Ascending aorta (tissue), 2 donors: ENCODE measurements at regions not wholly inside any gene's neighbourhood (a gene's known extent, or its start where the extent isn't known, plus 50 kb on each side); places are given as distances from the start of the nearest gene placed in this dataset.

Experiments used
- DNase-seq, 2 donors: peaks; one replicate each; pipeline ENCODE4 v3.0.0-alpha.2; 2019; ENCODE audit warnings: low spot score in 2 of 2
- H3K27ac ChIP-seq, 2 donors: fragments of 200-600 bp; sonication (generic); one replicate each; pipeline ENCODE4 v1.5.1; 2016 to 2017; ENCODE audit warnings: mild to moderate bottlenecking in 1 of 2
- H3K27me3 ChIP-seq: fragments of 200-600 bp; sonication (generic); one replicate; pipeline ENCODE4 v1.5.1; 2017
- H3K36me3 ChIP-seq, 2 donors: fragments of 200-600 bp; sonication (generic); one replicate each; pipeline ENCODE4 v1.5.1; 2016
- H3K4me1 ChIP-seq, 2 donors: fragments of 200-600 bp; sonication (generic); one replicate each; pipeline ENCODE4 v1.5.1; 2016 to 2017; ENCODE audit warnings: mild to moderate bottlenecking in 1 of 2
- H3K4me3 ChIP-seq, 2 donors: fragments of 200-600 bp; sonication (generic); one replicate each; pipeline ENCODE4 v1.5.1; 2016 to 2017; ENCODE audit warnings: mild to moderate bottlenecking in 1 of 2
- H3K9me3 ChIP-seq, 2 donors: fragments of 200-600 bp; sonication (generic); one replicate each; pipeline ENCODE4 v1.5.1; 2016
- CTCF ChIP-seq, 3 experiments: fragments of 200-600 bp in 2 of 3; fragments of 450-650 bp in 1 of 3; sonication (generic) in 2 of 3; IDR thresholded peaks; one replicate each; pipeline ENCODE4 v1.5.1; 2016 to 2019; ENCODE audit warnings: antibody characterized with exemption in 3 of 3, mild to moderate bottlenecking in 1 of 3, moderate library complexity in 1 of 3
- intact Hi-C: fragments of 100-400 bp; cut with DNase I; formaldehyde crosslinking; loops from one replicate; pipeline ENCODE4 v1.15.1; 2023

DNA sequence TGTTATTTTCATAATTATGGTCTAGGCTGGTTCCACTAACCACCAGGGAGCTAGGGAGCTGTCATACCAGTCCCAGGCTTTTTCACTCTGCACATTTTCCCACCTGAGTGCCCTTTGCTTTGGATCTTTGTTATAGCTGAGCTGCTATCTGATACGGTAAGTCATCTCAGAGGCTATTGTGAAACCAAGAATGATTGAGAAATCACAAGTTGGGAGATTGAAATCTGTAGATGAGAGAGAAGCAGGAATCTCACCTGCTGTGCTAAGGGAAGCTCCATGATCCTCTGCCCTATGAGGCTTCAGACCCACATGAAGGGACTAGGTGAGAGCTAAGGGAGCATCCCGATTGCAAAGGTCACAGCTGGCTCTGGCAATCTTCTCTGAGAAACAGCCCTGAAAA, 307.8 kb downstream of the REEP3 start:
- no peaks in the 10 kb centered on the region for H3K27me3 ChIP-seq
- intact Hi-C loops = no loop called here
- H3K27ac ChIP-seq = no peak overlapping the region
- no peaks in the 10 kb centered on the region for H3K4me1 ChIP-seq
- H3K9me3 ChIP-seq = no peaks in the 10 kb centered on the region
- no peak for DNase-seq
- no peak for TF ChIP-seq CTCF (IDR thresholded peaks at IDR 0.05)
- H3K4me3 ChIP-seq = no peak overlapping the region
- H3K36me3 ChIP-seq = no peaks in the 10 kb centered on the region

- intact Hi-C loops = no loop called here
- no peak overlapping the region for H3K4me3 ChIP-seq
- DNase-seq = no peak
- no peak overlapping the region for H3K27ac ChIP-seq
- no peak for TF ChIP-seq CTCF (IDR thresholded peaks at IDR 0.05)
- H3K27me3 ChIP-seq = no peaks in the 10 kb centered on the region
- H3K9me3 ChIP-seq = no peaks in the 10 kb centered on the region
- no peaks in the 10 kb centered on the region for H3K36me3 ChIP-seq
- H3K4me1 ChIP-seq = no peaks in the 10 kb centered on the region
Observed at GRCh38 chr10:63829573-63830149, 308.5 kb downstream of the REEP3 start.

DNA sequence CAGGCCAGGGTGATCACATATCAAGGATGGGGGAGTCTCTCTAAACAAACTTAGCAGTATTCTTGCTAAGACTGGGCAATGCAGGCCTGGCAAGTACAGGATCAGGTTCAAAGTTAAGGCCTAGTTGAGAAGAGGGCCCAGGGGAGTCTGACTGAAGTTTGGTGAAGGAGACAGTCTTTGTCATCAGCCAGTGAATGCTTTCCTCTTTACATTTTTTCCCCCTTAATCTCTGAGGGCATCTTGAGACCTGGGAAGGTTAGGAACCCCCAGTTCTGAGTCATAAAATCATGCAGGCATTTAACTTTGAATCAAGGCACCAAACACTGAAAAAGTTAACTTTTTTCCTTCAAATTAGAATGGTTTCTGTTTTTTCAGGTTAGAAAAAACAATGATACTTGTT, 311.5 kb downstream of the REEP3 start:
- Histone ChIP-seq H3K27ac (no peak overlapping the region), H3K36me3 (no peaks in the 10 kb centered on the region), H3K4me3 (no peak overlapping the region), H3K4me1 (no peaks in the 10 kb centered on the region), H3K27me3 (no peaks in the 10 kb centered on the region), H3K9me3 (no peaks in the 10 kb centered on the region)
- TF ChIP-seq CTCF (IDR thresholded peaks at IDR 0.05) = no peak
- DNase-seq = no peak
- intact Hi-C loops = no loop called here

GRCh38 chr10:63833411-63834060, 312.3 kb downstream of the REEP3 start:
- no peak overlapping the region for H3K27ac ChIP-seq
- no peak overlapping the region for H3K4me3 ChIP-seq
- H3K36me3 ChIP-seq = no peaks in the 10 kb centered on the region
- no peaks in the 10 kb centered on the region for H3K9me3 ChIP-seq
- no peaks in the 10 kb centered on the region for H3K4me1 ChIP-seq
- DNase-seq = no peak
- no peak for TF ChIP-seq CTCF (IDR thresholded peaks at IDR 0.05)
- intact Hi-C loops = no loop called here
- H3K27me3 ChIP-seq = no peaks in the 10 kb centered on the region

DNA sequence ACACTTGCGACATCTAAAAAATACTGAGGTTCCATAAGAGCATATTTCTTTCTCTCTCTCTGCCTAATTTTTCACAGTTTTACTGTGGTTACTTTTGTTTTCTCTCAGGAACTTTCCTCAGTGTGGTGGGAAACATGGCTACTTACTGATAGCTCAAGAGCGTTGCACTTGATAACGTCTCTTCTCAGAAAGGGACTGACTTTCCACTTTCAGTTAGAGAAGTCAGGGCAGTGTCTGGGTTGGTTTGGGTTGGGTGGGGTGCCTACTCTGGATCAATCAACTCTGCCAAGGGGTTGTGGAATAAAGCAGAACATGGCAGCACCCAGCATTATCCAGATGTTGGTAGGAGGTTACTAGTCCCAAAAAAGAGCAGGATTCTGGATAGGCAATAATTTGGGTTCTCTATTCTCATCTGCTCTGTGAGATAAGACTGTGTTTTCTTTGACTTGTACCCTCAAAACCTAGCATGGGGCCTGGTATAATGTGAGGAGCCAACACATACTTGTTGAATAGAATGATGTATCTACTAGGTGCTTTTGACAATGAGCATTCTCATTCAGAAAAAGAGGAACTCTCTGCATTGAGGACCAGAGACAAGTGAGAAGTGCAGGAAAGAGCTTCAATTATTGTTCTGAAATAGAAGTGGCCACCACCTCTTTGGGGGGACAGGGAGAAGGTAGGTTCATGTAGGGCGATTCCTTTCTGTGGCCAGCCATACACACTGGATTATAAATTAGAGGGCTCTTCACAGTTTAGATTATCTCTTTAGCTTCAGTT, 315.7 kb downstream of the REEP3 start:
- intact Hi-C loops = no loop called here
- H3K27ac ChIP-seq = no peak overlapping the region
- no peaks in the 10 kb centered on the region for H3K4me1 ChIP-seq
- H3K27me3 ChIP-seq = no peaks in the 10 kb centered on the region
- DNase-seq = no peak
- no peak for TF ChIP-seq CTCF (IDR thresholded peaks at IDR 0.05)
- H3K4me3 ChIP-seq = no peak overlapping the region
- no peaks in the 10 kb centered on the region for H3K9me3 ChIP-seq
- no peaks in the 10 kb centered on the region for H3K36me3 ChIP-seq
